ENCODE measurements at regions not wholly inside any gene's neighbourhood (a gene's known extent, or its start where the extent isn't known, plus 50 kb on each side); places are given as distances from the start of the nearest gene placed in this dataset.

DNA sequence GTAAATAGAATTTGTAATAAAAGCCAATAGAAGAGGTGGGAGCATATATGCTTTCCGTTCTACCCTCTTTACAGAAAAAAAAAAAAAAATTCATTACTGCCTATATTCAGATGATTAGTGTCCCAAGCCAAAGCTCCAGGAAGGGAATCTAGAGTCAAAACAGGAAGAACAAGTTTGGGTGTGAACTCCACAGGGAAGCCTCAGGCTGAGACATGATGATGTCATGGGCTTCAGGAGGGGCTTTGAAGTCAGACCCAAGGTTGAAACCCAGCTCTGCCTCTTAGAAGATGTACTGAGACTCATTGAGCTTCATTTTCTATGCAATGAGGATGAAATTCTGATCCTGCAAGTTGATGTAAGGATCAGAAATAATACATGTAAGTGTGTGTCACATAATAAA lies 250.0 kb upstream of the ADGRL2 start:
- WGBS, 2 experiments (ENCODE audit: extremely low coverage in 1 of 2, insufficient coverage in 1 of 2, insufficient read length in 1 of 2, insufficient replicate concordance in 2 of 2, low coverage in 1 of 2, low lambda C conversion rate in 2 of 2, missing lambda C conversion rate in 1 of 2) = 93% methylated on average over 1 of the region's 1 CpG; no CpG with 5 or more reads in 1 of the 2 experiments
- Histone ChIP-seq H2BK15ac (ENCODE audit: low read length) (no peak overlapping the region), H3K36me3 (ENCODE audit: control insufficient read depth in 2 of 4, insufficient read depth in 4 of 4, low read length in 3 of 4) (no peaks in the 10 kb centered on the region), H3K14ac (ENCODE audit: insufficient read length) (no peak overlapping the region), H3K27ac (ENCODE audit: low read depth, low read length) (no peak overlapping the region), H2BK12ac (ENCODE audit: low read depth, low read length) (no peak overlapping the region), H3K4ac (replicated peaks; ENCODE audit: insufficient read length, low read depth, low read length) (no peak overlapping the region), H3K23me2 (ENCODE audit: low read depth, low read length) (no peaks in the 10 kb centered on the region; the same call in 1 of the 2 replicates), H3K4me2 (ENCODE audit: insufficient read depth in 1 of 2, low read depth in 2 of 2, low read length in 2 of 2) (no peak overlapping the region), H2BK20ac (ENCODE audit: low read length) (no peak overlapping the region), H3K56ac (replicated peaks; ENCODE audit: insufficient read length, low read depth, low read length) (no peak overlapping the region), H3K4me1 (replicated peaks in 1 of 4; ENCODE audit: control insufficient read depth in 3 of 4, insufficient read depth in 4 of 4, low read length in 3 of 4) (peaks cover 1 to 24% (median 14%) of the 10 kb centered on the region in 4 experiments; a peak in 5 of 7 replicates), H3K4me3 (ENCODE audit: extremely low read depth in 1 of 4, insufficient read depth in 2 of 4, low read depth in 3 of 4, low read length in 4 of 4) (no peak overlapping the region), H4K91ac (replicated peaks; ENCODE audit: insufficient read length, low read length) (no peak overlapping the region), H2AK5ac (ENCODE audit: low read depth, low read length) (no peak overlapping the region), H2BK120ac (replicated peaks; ENCODE audit: low read depth, low read length) (no peak overlapping the region), H3K27me3 (replicated peaks in 1 of 4; ENCODE audit: control insufficient read depth in 3 of 4, extremely low read depth in 1 of 4, insufficient read depth in 3 of 4, low read length in 3 of 4) (no peaks in the 10 kb centered on the region), H3K9me3 (ENCODE audit: insufficient read depth in 2 of 2, low read depth in 1 of 2, low read length in 1 of 2) (no peaks in the 10 kb centered on the region), H3K23ac (ENCODE audit: insufficient read length) (no peak overlapping the region), H3K79me2 (ENCODE audit: control insufficient read depth in 1 of 2, insufficient read depth in 2 of 2, low read length in 2 of 2) (no peaks in the 10 kb centered on the region), H3K9ac (replicated peaks in 1 of 4; ENCODE audit: extremely low read depth in 1 of 4, low read depth in 3 of 4, low read length in 3 of 4) (no peak overlapping the region), H3K79me1 (ENCODE audit: low read depth, low read length) (no peaks in the 10 kb centered on the region), H2AFZ (ENCODE audit: low read length) (no peak overlapping the region), H4K8ac (ENCODE audit: extremely low read depth, insufficient read depth, low read length) (no peak overlapping the region), H4K5ac (ENCODE audit: insufficient read length, low read depth, low read length) (no peak overlapping the region), H2BK5ac (ENCODE audit: low read depth, low read length) (no peak overlapping the region), H4K20me1 (replicated peaks in 1 of 2; ENCODE audit: control insufficient read depth in 1 of 2, insufficient read depth in 2 of 2, low read length in 2 of 2) (no peaks in the 10 kb centered on the region), H3K18ac (ENCODE audit: extremely low read depth, low read length) (no peak overlapping the region)
- CTCF ChIA-PET (ENCODE audit: partially characterized antibody) = interaction anchor here (0.7 to 5.5 kb wide), 20 partner anchors 8 to 419 kb away, joined by 3 to 34 read pairs (median 4); partner anchors contain the start of gene ADGRL2
- DNase-seq (ENCODE audit: low read depth in 1 of 2, low spot score in 2 of 2) (no peak), FAIRE-seq (no peak)
- POLR2A ChIA-PET (ENCODE audit: partially characterized antibody) = interaction anchor here (1.9 kb wide), 1 partner anchor 250 kb away, joined by 7 read pairs; the partner anchor contains the start of gene ADGRL2
- TF ChIP-seq, protein P1, sequence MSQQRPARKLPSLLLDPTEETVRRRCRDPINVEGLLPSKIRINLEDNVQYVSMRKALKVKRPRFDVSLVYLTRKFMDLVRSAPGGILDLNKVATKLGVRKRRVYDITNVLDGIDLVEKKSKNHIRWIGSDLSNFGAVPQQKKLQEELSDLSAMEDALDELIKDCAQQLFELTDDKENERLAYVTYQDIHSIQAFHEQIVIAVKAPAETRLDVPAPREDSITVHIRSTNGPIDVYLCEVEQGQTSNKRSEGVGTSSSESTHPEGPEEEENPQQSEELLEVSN (IDR thresholded peaks at IDR 0.05) = no peak
- no peak for TF ChIP-seq CHD2 (IDR thresholded peaks at IDR 0.05; ENCODE audit: low read length)
- no peak for TF ChIP-seq SIN3A (conservative IDR thresholded peaks at IDR 0.05 in 1 of 2, IDR thresholded peaks at IDR 0.05 in 1 of 2; ENCODE audit: low read depth in 1 of 2, low read length in 2 of 2)
- TF ChIP-seq, protein P2, sequence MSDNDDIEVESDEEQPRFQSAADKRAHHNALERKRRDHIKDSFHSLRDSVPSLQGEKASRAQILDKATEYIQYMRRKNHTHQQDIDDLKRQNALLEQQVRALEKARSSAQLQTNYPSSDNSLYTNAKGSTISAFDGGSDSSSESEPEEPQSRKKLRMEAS (IDR thresholded peaks at IDR 0.05) = no peak
- no peak for TF ChIP-seq NRF1 (IDR thresholded peaks at IDR 0.05; ENCODE audit: low read depth, low read length)
- no peak for TF ChIP-seq MAFK (IDR thresholded peaks at IDR 0.05; ENCODE audit: low read depth, low read length)
- TF ChIP-seq POLR2A (IDR thresholded peaks at IDR 0.05; ENCODE audit: control extremely low read depth in 1 of 2, low read depth in 2 of 2, low read length in 2 of 2) = no peak
- no peak for TF ChIP-seq RBBP5 (IDR thresholded peaks at IDR 0.05; ENCODE audit: borderline replicate concordance, low read depth, low read length)
- peak; percentile 15; the same call in 1 of the 2 replicates for TF ChIP-seq JUND (IDR thresholded peaks at IDR 0.05; ENCODE audit: low read length)
- no peak for TF ChIP-seq SIRT6 (IDR thresholded peaks at IDR 0.05; ENCODE audit: low read length)

Data from H1 (cell line).